Right renal cortex interstitium (tissue), 3 donors: ENCODE measurements at regions not wholly inside any gene's neighbourhood (a gene's known extent, or its start where the extent isn't known, plus 50 kb on each side); places are given as distances from the start of the nearest gene placed in this dataset.
"Not testable (repeated sequence)": the region's sequence is repeated elsewhere in the genome, so short reads cannot be mapped to it uniquely, and the experiment has no call there.

ENCODE experiments used
- DNase-seq, 3 donors: peaks; one replicate each; pipeline ENCODE4 v3.0.0-alpha.2; 2013; ENCODE audit warnings: low read depth in 3 of 3, low spot score in 2 of 3

DNA sequence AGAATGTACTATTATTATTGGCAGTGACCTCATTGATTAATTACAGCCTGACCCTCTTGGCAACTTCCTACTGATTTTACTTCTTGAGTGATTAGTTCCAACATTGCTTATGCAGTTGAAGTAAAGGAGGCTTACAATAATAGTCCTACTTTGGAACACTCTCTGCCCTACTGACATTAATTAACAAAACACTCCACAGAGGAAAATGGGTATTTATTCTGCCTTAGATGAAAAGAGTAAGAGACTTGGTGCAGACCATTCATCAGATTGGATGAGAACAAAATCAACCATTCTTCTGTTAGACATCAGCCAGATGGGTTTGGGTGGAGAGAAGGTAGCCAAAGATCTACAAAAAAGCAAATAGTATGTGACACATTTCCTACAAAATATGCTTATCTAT is 363.8 kb downstream of the FAT3 start:
- no peak for DNase-seq

DNA sequence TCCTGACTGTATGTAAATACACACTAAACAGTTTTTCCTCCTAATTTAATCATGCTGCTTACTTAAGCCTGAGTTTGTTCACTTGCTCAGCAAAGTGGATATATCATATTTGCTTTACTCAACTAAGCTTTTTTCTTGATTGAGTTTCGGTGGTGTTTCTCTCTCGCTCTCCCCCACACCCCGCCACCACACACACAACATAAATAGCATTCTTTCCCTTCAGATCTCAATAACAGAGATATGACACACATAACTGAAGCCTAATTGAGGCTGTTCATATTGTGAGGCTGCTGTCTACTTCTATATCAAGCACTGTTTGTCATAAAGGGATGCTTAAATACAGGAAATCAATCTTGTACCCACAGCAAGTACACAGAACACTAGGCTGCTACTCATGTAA is 364.9 kb downstream of the FAT3 start:
- DNase-seq, result no peak

DNA sequence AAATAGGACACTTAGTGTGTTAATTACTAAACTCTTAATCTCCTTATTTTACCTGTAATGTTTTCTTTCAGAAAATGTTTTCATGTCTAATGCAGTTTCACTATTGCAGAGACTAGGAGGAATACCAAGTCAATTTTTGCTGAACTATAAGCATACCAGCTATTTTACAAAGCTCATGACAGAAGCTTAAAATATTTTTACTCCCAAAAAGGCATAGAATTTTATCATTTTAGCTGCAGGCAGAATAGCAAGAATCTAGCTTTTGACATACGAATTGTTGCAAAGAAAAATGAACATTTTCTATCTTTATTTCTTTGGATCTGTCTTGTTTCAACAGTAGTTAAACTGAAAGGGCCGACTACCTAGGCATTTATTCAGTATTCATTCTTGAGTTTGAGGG is 366.9 kb downstream of the FAT3 start:
- DNase-seq, result no peak

DNA sequence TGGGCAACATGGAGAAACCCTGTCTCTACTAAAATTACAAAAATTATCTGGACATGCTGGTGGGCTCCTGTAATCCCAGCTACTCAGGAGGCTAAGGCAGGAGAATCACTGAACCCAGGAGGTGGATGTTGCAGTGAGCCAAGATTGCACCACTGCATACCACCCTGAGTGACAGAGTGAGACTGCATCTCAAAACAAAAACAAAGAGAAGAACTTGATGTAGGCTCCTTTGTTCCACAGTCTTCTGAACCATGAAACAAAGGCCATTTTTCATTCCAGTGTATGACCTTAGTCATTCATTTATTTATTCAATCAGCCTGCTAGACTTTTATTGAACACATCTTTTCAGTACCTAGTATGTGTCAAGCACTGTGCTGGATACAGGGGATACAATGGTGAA is 369.6 kb downstream of the FAT3 start:
- no peak for DNase-seq

DNA sequence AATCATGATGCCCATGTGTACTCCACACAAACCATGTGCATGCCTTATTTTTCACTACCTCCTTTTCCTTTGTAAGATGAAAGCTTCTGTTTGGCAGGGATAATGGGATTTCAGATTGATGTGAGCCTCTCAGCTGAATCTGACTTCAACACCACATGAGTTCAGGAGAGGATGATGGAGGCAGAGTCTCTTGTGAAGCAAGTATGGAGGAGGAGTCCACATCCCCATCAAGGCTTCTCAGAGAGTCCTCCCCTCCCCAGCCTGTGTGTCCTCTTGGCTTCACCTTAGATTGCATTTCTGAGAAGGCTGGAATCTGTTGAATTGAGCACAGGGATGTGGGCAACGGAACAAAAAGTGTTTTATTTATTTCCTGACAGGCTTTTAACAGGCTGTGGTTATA is 370.4 kb downstream of the FAT3 start:
- no peak for DNase-seq

DNA sequence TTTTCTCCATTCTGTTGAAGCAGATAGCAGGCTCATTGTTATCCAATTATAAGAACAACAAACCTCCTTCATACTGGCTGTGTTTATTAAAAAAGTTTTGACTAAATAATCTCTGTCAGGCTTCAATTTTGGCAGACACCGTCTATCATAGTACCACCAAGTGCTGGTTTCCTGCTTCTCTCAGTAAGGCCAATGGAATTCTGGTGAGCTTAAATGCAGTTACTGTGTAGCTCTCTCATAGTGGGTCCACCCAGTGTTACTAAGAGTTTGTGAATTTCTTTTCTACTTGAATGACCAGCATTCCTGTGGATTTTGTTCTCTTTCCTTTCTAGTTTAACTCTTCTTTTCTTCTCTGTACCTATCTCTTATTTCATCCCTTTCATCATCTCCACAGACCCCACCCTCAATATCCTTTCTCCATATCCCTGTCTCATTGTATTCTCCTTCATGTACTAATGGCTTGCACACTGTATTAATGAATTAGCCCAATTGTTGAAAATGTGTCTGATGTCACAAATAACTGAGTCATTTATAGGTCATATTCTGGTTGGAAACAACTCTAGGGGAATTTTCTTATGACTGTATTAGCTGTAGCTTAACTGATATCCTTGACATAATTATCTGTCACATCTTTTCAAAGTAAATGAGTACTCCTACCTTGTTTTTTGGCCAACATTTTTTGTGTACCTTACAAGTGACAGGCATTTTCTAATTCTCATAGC is 372.1 kb downstream of the FAT3 start:
- DNase-seq, result no peak

DNA sequence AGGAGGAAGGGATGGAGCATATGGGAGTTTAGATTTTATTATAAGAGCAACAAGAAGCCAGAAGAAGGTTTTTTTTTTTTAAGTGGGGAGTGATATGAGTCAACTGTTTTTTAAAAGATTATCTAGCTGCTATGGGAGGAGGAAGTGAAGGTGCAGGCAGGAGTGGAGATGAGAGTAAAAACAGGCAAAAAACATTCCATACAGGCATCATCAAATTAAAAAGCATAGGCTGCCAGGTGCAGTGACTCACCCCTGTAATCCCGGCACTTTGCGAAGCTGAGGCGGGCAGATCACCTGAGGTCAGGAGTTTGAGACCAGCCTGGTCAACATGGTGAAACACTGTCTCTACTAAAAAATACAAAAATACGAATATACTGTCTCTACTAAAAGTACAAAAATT is 368.4 kb upstream of the MTNR1B start:
- DNase-seq, result no peak

DNA sequence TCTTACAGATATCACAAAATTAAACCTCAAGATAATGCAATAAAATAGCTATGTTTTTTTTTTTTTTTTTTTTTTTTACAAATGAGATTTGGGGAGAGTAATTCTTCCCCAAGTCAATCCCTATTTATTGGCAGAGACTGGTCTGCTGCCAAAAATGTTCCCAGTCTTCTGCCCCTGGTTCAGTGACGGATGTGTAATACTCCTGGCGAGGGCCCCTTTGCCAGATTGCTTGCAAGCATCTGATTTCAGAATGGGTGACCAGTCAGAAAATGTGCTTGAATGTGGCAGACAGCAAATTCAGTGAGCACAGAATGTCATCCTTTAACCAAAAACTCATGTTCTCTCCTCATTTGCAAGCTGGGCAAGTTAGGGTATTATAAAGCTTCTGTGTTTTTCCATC is 363.8 kb upstream of the MTNR1B start:
- DNase-seq, result no peak

DNA sequence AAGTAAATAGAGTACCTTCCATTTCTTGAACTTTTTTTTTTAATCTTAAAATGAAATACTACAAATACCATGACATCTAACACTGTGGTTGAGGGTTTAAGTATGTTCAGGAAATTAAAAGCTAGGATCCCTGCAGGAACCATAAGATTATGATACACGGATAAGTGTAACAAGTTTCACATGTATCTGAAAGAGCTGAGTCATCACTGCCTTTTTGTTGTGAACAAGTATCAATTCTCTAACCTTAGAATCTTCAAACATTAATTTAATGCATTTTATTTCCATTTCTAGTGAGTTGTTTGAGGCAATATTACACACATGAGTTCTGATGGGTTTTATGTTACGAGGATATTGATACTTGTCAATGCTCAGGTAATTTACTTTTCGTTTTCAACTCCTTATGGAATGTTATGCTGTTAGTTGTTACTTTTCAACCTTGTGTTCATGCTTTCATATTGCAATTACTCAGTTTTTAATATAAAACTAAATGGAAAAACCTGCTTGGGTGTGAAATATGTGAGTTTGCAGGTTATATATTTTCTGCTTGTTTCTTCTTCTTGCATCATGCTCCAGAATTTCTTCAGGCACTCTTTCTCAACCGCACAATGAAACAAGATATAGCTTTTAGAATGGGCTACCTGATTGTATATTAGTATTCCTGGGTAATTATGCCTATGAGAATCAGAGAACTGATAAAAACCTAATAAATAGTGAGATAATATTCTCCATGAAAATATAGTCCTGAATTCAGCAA is 361.3 kb upstream of the MTNR1B start:
- DNase-seq, result no peak

DNA sequence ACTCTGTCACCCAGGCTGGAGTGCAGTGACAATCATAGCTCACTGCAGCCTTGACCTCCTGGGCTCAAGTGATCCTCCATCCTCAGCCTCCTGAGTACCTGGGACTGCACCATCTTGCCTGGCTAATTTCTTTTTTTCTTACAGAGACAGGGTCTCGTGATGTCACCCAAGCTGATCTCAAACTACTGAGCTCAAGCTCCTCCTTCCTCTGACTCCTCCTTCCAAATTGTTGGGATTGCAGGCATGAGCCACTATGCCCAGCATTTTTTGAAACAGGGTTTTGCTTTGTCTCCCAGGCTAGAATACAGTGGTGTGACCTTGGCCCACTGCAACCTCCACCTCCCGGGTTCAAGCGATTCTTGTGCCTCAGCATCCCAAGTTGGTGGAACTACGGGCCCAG is 358.3 kb upstream of the MTNR1B start:
- no peak for DNase-seq

DNA sequence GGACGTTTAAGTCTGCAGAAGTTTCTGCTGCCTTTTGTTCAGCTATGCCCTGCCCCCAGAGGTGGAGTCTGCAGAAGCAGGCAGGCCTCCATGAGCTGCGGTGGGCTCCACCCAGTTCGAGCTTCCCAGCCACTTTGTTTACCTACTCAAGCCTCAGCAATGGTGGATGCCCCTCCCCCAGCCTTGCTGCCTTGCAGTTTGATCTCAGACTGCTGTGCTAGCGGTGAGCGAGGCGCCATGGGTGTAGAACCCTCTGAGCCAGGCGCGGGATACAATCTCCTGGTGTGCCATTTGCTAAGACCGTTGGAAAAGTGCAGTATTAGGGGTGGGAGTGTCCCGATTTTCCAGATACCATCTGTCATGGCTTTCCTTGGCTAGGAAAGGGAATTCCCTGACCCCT is 351.4 kb upstream of the MTNR1B start:
- not testable (repeated sequence) for DNase-seq

DNA sequence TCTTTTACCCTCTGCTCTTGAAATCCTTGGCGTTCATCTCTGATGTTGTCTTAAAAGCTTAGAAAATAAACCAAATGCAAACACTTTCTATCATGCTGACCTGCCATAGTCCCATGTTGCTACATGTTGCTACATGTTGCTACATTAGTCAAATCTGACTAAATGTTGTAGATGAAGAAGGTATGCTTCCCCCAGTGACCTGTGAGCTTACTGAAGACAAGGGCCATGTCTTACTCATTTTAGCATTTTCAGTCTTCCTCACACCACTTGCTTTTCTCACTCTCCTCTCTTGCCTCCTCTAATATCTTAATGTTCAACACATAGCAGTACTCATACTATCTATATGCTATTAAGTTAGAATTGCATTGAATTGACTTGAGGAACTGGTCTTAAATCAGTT is 346.4 kb upstream of the MTNR1B start:
- no peak for DNase-seq

DNA sequence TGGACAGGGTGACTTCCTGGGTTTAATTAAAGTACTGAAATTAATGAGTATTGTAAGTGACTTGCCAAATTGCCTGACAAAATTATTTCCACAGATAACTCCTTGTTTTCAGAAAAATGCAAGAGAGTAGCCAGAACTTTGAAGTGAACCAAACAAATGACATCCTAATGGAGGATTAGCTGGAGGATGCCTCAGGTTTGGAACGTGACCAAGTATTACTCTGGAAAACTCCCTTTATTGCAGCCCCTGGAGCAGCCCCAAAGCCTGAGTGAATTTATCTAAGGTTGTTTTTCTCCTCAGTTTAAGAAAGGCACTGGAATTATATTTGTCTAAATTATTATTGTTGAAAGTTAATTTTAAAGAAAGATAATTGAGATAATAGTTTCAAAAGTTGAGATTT is 343.6 kb upstream of the MTNR1B start:
- DNase-seq, result no peak

DNA sequence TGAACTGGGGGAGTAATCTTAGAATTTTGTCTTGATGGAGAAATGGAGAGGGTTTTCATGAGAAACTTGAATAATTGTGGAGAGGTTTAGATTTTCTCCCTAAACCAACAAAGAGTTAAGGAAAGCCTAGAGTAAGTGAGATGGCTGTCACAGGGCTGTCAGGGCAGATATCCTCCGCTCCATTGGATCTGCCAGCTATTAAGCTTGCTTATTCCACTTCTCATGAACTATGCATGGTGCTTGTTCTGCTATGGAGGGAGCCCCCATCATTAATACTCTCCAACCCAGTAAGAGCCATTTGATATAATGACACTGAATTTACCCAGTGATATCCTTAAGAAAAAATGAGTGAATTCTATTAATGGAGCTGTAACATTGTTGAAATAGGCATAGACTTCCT is 342.8 kb upstream of the MTNR1B start:
- DNase-seq, result no peak

DNA sequence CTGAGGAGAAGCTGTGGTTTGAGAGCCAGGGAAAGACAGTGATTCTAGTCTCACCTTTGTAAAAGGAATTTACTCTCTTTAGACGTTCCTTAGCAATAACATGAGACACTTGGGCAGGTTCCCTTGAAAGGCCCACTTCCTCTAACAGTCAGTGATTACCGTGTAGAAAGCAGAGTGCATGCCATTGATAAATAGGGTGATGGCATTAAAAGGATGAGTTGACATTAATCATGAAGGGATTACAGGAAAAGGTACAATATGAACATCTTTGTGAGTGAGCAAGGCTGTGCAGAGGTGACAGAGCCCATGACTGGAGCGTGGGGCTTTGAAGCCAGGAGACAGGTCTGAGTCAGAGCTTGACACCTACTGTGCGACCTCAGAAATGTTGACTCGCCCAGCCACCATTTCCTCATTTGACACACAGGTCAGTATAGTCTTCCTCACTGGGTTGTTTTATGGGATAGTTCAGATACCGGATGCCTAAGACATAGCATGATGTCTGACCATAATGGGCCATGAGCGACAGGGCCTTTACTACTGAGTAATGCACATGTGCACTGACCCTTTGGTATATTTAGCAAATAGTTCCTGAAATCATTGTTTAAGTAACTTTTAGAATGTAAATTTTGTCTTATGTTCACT is 341.7 kb upstream of the MTNR1B start:
- DNase-seq, result no peak

DNA sequence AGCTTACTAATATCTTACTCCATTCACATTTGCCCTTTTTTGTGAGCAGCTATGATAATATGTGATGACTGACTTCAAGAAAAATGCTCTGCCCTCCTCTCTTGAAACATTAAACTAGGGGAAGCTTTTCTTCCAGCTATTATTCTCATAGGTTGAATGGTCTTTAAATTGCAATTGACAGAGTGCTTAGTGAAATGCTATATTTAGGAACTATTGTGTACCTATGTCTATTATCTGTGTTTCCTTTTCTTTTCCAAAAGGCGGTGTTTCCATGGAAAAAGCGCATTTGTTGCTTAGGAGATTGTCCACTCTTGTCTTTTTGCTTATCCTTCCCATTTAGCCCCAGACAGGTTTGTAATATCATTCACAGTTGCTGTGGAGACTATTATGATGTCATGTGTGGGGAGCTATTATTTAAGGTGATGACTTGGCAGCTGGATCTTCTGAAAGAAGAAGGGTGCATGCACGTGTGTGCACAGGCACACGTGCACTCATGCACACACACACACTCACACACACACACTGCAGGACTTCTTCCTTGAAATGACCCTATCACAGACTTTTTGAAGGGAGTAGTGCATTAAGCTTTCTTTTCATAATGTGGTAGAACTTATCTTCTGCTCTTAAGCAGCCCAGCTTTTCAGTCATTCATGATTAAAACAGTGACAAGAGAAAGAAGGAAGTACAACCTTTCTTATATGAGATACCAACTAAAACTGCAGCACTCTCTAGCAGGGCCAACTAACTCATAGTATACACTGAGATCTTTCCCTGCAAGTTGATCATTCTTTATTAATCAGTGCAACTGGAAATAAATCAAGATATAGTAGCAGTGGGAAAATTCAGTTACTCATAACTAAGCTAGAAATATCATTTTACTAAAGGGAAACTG is 340.8 kb upstream of the MTNR1B start:
- DNase-seq, result no peak

DNA sequence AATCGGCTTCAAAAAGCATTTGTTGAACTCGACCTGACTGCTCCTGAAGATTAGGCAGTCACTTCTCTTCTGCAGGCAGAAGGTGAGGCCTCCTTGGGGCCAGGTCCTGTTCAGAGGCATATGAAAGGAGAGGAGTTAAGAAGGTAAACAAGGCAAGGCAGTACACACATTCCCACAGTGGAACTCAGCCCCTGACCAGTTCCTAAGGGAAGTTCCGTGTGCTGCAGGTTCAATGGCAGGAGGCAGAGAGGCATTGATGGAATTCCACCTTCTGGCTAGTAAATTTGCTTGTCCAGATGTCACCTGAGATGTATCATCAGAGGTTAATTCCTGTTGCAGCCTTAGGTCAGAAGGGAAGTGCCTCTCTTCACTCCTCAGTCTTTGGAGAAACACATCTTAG is 337.0 kb upstream of the MTNR1B start:
- no peak for DNase-seq

DNA sequence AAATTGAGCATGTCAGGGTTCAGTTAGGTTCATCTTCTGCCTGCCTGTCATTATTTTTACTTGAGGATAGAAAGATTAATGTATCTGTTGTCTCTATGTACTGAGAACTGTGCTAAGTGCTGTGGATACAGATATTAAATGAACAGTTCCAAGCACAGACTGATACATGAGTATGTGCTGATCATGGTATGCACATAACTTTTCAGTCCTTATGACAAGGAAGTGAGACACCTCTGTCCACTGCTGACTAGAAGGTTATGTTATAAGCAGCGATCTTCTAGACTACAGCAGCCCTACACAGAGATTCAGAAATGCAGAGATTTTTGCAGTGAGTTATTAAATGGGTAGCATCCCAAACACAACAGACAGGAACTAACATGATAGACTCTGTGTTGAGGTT is 335.6 kb upstream of the MTNR1B start:
- DNase-seq, result no peak

DNA sequence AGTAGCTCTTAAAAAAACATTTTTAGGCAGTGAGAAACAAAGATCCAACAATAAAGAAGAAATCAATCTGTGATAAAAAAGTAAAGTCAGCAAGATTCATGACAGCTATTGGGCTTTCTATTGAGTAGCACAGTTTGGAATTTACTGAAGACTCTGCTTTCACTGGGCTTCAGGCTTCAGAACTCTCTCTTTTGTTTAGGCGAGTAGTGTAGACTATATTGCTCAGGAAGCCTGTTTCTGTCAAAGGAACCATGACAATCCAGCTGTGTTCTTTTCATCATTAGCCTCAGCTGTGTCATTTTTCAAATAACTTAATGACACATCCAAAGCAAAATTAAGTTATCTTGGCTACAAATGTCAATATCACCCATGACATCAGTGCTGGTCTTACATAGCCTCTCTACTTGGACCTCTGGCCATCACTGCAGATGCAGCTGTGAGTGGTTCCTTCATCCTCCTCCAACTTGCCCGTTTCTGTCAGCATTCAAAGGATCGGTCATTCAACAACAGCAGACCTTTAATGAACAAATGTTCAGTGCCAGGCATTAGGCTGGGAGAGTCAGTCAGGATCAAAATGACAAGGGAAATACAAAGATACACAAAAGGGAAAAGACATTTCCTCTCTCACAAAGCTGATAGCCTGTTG is 332.8 kb upstream of the MTNR1B start:
- DNase-seq, result no peak

DNA sequence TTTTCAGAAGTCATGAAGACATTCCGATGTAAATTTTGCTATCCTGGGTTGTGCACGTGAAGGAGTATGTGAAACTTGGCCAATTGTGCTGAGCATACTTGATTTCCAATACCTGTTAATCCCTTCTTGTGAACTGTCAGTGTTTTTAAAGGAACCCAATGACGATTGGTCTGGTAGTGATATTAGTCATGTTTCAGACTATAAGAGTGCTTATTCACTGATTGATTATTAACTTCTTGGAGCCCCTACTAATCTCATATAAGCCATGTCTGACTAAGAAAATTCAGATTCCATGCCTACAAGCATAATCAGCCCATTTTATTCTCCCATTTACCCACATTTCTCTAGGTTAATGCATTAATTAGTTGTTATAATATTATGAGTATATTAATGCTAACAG is 330.8 kb upstream of the MTNR1B start:
- no peak for DNase-seq
